ENCODE measurements at regions not wholly inside any gene's neighbourhood (a gene's known extent, or its start where the extent isn't known, plus 50 kb on each side); places are given as distances from the start of the nearest gene placed in this dataset.

DNA sequence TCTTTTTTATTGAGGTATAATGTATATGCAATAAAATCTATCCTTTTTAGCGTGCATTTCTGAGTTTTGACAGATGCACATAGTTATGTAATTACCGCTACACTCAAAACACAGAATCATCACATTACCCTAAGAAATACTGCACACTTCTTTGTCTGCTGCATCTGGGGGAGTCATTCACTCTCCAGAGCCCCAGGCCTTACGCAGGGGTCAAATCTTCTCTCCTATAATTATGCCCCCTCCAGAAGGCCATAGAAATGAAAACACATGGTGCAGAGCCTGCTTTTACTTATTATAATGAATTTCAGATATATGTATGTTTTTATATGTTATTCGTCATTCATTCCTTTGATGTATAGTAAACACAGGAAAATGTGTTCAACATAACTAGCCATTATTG, 296.5 kb upstream of the TMEM132C start (continued):
- TF ChIP-seq, protein P1, sequence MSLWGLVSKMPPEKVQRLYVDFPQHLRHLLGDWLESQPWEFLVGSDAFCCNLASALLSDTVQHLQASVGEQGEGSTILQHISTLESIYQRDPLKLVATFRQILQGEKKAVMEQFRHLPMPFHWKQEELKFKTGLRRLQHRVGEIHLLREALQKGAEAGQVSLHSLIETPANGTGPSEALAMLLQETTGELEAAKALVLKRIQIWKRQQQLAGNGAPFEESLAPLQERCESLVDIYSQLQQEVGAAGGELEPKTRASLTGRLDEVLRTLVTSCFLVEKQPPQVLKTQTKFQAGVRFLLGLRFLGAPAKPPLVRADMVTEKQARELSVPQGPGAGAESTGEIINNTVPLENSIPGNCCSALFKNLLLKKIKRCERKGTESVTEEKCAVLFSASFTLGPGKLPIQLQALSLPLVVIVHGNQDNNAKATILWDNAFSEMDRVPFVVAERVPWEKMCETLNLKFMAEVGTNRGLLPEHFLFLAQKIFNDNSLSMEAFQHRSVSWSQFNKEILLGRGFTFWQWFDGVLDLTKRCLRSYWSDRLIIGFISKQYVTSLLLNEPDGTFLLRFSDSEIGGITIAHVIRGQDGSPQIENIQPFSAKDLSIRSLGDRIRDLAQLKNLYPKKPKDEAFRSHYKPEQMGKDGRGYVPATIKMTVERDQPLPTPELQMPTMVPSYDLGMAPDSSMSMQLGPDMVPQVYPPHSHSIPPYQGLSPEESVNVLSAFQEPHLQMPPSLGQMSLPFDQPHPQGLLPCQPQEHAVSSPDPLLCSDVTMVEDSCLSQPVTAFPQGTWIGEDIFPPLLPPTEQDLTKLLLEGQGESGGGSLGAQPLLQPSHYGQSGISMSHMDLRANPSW (CRISPR knock-in tag; conservative IDR thresholded peaks at IDR 0.05; ENCODE audit: low read depth) = no peak
- no peak for TF ChIP-seq ESRRA (CRISPR knock-in tag; IDR thresholded peaks at IDR 0.05; ENCODE audit: borderline replicate concordance)

DNA sequence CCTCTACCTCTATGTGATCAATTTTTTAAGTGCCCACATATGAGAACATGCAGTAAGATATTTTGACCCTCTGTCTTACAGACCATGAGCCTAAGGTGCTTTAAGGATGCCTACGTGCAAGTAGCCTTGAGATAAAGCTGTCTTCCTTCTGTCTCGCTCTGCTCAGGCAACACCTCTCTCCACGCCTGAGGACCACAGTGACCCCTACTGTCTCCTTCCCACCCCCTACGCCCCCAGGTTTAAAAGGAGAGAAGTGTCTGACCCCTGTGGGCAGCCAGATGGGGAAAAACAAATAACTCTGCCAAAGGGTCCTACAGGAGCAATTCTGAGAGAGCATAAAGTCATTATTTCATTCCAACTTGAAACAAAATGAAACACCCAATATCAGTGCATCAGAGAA, 286.4 kb upstream of the TMEM132C start:
- Mint-ChIP-seq H3K27me3 (ENCODE audit: low read depth) (peaks cover 20% of the 10 kb centered on the region), H3K27ac (no peak overlapping the region), H3K36me3 (peaks cover 81% of the 10 kb centered on the region), H3K4me1 (no peaks in the 10 kb centered on the region), H3K9me3 (peaks cover 79% of the 10 kb centered on the region), H3K4me3 (no peak overlapping the region)
- POLR2A ChIA-PET = no interaction called here
- ATAC-seq (no peak), DNase-seq (ENCODE audit: low spot score) (no peak)
- no peak for TF ChIP-seq ZBTB21 (CRISPR knock-in tag; IDR thresholded peaks at IDR 0.05; ENCODE audit: borderline replicate concordance)
- no peak for TF ChIP-seq ZNF423 (CRISPR knock-in tag; IDR thresholded peaks at IDR 0.05)
- no peak for TF ChIP-seq TEAD4 (CRISPR knock-in tag; IDR thresholded peaks at IDR 0.05)
- TF ChIP-seq, protein P2, sequence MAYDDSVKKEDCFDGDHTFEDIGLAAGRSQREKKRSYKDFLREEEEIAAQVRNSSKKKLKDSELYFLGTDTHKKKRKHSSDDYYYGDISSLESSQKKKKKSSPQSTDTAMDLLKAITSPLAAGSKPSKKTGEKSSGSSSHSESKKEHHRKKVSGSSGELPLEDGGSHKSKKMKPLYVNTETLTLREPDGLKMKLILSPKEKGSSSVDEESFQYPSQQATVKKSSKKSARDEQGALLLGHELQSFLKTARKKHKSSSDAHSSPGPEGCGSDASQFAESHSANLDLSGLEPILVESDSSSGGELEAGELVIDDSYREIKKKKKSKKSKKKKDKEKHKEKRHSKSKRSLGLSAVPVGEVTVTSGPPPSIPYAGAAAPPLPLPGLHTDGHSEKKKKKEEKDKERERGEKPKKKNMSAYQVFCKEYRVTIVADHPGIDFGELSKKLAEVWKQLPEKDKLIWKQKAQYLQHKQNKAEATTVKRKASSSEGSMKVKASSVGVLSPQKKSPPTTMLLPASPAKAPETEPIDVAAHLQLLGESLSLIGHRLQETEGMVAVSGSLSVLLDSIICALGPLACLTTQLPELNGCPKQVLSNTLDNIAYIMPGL (CRISPR knock-in tag; IDR thresholded peaks at IDR 0.05) = no peak
- no peak for TF ChIP-seq ZNF121 (CRISPR knock-in tag; IDR thresholded peaks at IDR 0.05)
- no peak for TF ChIP-seq CREM (CRISPR knock-in tag; IDR thresholded peaks at IDR 0.05)
- TF ChIP-seq, protein P3, sequence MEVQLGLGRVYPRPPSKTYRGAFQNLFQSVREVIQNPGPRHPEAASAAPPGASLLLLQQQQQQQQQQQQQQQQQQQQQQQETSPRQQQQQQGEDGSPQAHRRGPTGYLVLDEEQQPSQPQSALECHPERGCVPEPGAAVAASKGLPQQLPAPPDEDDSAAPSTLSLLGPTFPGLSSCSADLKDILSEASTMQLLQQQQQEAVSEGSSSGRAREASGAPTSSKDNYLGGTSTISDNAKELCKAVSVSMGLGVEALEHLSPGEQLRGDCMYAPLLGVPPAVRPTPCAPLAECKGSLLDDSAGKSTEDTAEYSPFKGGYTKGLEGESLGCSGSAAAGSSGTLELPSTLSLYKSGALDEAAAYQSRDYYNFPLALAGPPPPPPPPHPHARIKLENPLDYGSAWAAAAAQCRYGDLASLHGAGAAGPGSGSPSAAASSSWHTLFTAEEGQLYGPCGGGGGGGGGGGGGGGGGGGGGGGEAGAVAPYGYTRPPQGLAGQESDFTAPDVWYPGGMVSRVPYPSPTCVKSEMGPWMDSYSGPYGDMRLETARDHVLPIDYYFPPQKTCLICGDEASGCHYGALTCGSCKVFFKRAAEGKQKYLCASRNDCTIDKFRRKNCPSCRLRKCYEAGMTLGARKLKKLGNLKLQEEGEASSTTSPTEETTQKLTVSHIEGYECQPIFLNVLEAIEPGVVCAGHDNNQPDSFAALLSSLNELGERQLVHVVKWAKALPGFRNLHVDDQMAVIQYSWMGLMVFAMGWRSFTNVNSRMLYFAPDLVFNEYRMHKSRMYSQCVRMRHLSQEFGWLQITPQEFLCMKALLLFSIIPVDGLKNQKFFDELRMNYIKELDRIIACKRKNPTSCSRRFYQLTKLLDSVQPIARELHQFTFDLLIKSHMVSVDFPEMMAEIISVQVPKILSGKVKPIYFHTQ (CRISPR knock-in tag; IDR thresholded peaks at IDR 0.05) = no peak
- no peak for TF ChIP-seq NR2C2 (CRISPR knock-in tag; IDR thresholded peaks at IDR 0.05)
- TF ChIP-seq HMGA2 (CRISPR knock-in tag; IDR thresholded peaks at IDR 0.05) = no peak
- TF ChIP-seq KAT7 (CRISPR knock-in tag; IDR thresholded peaks at IDR 0.05; ENCODE audit: borderline replicate concordance) = no peak
- no peak for TF ChIP-seq NFYB (CRISPR knock-in tag; conservative IDR thresholded peaks at IDR 0.05; ENCODE audit: low read depth)
- no peak for TF ChIP-seq ETV6 (CRISPR knock-in tag; IDR thresholded peaks at IDR 0.05)
- TF ChIP-seq CBFB (CRISPR knock-in tag; IDR thresholded peaks at IDR 0.05; ENCODE audit: low read depth) = no peak
- TF ChIP-seq, protein P4, sequence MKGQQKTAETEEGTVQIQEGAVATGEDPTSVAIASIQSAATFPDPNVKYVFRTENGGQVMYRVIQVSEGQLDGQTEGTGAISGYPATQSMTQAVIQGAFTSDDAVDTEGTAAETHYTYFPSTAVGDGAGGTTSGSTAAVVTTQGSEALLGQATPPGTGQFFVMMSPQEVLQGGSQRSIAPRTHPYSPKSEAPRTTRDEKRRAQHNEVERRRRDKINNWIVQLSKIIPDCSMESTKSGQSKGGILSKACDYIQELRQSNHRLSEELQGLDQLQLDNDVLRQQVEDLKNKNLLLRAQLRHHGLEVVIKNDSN (CRISPR knock-in tag; IDR thresholded peaks at IDR 0.05) = no peak
- no peak for TF ChIP-seq PRRX2 (CRISPR knock-in tag; IDR thresholded peaks at IDR 0.05)
- TF ChIP-seq, protein P5, sequence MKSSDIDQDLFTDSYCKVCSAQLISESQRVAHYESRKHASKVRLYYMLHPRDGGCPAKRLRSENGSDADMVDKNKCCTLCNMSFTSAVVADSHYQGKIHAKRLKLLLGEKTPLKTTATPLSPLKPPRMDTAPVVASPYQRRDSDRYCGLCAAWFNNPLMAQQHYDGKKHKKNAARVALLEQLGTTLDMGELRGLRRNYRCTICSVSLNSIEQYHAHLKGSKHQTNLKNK (CRISPR knock-in tag; IDR thresholded peaks at IDR 0.05) = no peak
- no peak for TF ChIP-seq GABPB1 (CRISPR knock-in tag; IDR thresholded peaks at IDR 0.05)
- TF ChIP-seq NFATC4 (CRISPR knock-in tag; IDR thresholded peaks at IDR 0.05) = no peak
- TF ChIP-seq CTCF (IDR thresholded peaks at IDR 0.05) = no peak
- TF ChIP-seq NFE2L1 (CRISPR knock-in tag; IDR thresholded peaks at IDR 0.05) = no peak
- CTCF ChIA-PET = no interaction called here
